ENCODE measurements at regions not wholly inside any gene's neighbourhood (a gene's known extent, or its start where the extent isn't known, plus 50 kb on each side); places are given as distances from the start of the nearest gene placed in this dataset.

DNA sequence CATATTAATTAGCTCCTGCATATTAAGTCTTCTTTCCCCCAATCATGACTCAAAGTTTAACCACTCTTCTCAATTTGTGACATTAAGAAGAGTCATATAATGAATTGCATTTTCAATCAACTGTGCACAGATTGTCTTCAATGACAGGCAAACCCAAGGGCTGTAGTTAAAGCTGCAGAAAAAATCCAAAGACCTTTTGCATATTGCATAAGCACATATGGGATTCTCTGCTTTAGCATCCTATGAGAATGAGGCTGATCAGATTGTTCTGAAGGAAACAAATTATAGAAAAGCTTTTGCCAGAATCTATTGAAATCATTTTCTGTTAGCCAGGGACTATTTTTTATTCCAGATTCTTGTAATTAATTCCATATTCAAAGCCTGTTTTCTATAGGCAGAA lies 112.3 kb downstream of the FAM170A start:
- TF ChIP-seq POLR2A (IDR thresholded peaks at IDR 0.05): no peak
- TF ChIP-seq, protein P1, sequence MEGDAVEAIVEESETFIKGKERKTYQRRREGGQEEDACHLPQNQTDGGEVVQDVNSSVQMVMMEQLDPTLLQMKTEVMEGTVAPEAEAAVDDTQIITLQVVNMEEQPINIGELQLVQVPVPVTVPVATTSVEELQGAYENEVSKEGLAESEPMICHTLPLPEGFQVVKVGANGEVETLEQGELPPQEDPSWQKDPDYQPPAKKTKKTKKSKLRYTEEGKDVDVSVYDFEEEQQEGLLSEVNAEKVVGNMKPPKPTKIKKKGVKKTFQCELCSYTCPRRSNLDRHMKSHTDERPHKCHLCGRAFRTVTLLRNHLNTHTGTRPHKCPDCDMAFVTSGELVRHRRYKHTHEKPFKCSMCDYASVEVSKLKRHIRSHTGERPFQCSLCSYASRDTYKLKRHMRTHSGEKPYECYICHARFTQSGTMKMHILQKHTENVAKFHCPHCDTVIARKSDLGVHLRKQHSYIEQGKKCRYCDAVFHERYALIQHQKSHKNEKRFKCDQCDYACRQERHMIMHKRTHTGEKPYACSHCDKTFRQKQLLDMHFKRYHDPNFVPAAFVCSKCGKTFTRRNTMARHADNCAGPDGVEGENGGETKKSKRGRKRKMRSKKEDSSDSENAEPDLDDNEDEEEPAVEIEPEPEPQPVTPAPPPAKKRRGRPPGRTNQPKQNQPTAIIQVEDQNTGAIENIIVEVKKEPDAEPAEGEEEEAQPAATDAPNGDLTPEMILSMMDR (IDR thresholded peaks at IDR 0.05): no peak
